Type B pancreatic cell (in vitro differentiated cells): ENCODE measurements at regions not wholly inside any gene's neighbourhood (a gene's known extent, or its start where the extent isn't known, plus 50 kb on each side); places are given as distances from the start of the nearest gene placed in this dataset.

ENCODE experiments used
- DNase-seq: peaks from one replicate; pipeline ENCODE4 v3.0.0; 2021; ENCODE audit warnings: mixed read lengths; ENCODE audit not compliant: unreplicated experiment; ENCODE audit errors: extremely low spot score
- H3K27ac Mint-ChIP-seq: 2 replicates; pipeline ENCODE4 v1.8.0; 2021; ENCODE audit warnings: mild to moderate bottlenecking, mixed read lengths
- H3K27me3 Mint-ChIP-seq: 2 replicates; pipeline ENCODE4 v1.8.0; 2021; ENCODE audit warnings: mixed read lengths
- H3K36me3 Mint-ChIP-seq: 2 replicates; pipeline ENCODE4 v1.8.0; 2021; ENCODE audit warnings: mixed read lengths
- H3K4me1 Mint-ChIP-seq: one replicate; pipeline ENCODE4 v1.8.0; 2021; ENCODE audit warnings: mixed read lengths; ENCODE audit not compliant: unreplicated experiment
- H3K4me3 Mint-ChIP-seq: 2 replicates; pipeline ENCODE4 v1.8.0; 2021; ENCODE audit warnings: mild to moderate bottlenecking, mixed read lengths
- H3K9me3 Mint-ChIP-seq: 2 replicates; pipeline ENCODE4 v1.8.0; 2021; ENCODE audit warnings: mixed read lengths
- TF ChIP-seq, protein P1 (sequence below): fragments of 200-600 bp; sonication (generic); conservative IDR thresholded peaks from 2 replicates; pipeline ENCODE4 v1.5.0; 2021; ENCODE audit warnings: antibody characterized with exemption, mild to moderate bottlenecking

DNA sequence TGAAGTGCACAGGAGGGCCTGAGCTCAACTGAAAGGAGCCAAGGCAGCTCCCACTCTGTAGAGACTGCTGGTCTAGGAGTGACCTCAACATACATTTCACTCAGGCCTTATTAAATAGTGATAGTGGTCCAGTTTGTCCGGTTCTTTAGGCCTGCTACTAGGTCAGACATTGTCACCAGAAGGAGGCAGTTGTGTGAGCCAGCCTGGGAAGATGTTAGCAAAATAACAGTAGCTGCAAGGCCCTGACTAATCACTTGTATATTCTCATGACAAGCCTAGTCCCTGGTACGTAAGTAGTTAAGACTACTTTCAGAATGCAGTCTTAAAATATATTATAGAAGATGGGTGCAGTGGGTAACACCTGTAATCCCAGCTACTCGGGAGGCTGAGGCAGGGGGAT, 264.0 kb upstream of the CAMK1G start:
- H3K9me3 Mint-ChIP-seq: peaks cover 5% of the 10 kb centered on the region
- H3K4me1 Mint-ChIP-seq: peaks cover 5% of the 10 kb centered on the region
- H3K36me3 Mint-ChIP-seq: peaks cover 4% of the 10 kb centered on the region
- TF ChIP-seq, protein P1, sequence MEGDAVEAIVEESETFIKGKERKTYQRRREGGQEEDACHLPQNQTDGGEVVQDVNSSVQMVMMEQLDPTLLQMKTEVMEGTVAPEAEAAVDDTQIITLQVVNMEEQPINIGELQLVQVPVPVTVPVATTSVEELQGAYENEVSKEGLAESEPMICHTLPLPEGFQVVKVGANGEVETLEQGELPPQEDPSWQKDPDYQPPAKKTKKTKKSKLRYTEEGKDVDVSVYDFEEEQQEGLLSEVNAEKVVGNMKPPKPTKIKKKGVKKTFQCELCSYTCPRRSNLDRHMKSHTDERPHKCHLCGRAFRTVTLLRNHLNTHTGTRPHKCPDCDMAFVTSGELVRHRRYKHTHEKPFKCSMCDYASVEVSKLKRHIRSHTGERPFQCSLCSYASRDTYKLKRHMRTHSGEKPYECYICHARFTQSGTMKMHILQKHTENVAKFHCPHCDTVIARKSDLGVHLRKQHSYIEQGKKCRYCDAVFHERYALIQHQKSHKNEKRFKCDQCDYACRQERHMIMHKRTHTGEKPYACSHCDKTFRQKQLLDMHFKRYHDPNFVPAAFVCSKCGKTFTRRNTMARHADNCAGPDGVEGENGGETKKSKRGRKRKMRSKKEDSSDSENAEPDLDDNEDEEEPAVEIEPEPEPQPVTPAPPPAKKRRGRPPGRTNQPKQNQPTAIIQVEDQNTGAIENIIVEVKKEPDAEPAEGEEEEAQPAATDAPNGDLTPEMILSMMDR: no peak
- H3K27me3 Mint-ChIP-seq: no peaks in the 10 kb centered on the region
- no peak for DNase-seq
- H3K27ac Mint-ChIP-seq: no peak overlapping the region
- H3K4me3 Mint-ChIP-seq: no peak overlapping the region

- no peaks in the 10 kb centered on the region for H3K27me3 Mint-ChIP-seq
- H3K4me3 Mint-ChIP-seq: no peak overlapping the region
- peaks cover 4% of the 10 kb centered on the region for H3K36me3 Mint-ChIP-seq
- H3K27ac Mint-ChIP-seq: no peak overlapping the region
- TF ChIP-seq, protein P1: no peak
- peaks cover 19% of the 10 kb centered on the region for H3K4me1 Mint-ChIP-seq
- H3K9me3 Mint-ChIP-seq: peaks cover 10% of the 10 kb centered on the region
- no peak for DNase-seq
These were observed 259.8 kb upstream of the CAMK1G start for GRCh38 chr1:209323743-209324142.

DNA sequence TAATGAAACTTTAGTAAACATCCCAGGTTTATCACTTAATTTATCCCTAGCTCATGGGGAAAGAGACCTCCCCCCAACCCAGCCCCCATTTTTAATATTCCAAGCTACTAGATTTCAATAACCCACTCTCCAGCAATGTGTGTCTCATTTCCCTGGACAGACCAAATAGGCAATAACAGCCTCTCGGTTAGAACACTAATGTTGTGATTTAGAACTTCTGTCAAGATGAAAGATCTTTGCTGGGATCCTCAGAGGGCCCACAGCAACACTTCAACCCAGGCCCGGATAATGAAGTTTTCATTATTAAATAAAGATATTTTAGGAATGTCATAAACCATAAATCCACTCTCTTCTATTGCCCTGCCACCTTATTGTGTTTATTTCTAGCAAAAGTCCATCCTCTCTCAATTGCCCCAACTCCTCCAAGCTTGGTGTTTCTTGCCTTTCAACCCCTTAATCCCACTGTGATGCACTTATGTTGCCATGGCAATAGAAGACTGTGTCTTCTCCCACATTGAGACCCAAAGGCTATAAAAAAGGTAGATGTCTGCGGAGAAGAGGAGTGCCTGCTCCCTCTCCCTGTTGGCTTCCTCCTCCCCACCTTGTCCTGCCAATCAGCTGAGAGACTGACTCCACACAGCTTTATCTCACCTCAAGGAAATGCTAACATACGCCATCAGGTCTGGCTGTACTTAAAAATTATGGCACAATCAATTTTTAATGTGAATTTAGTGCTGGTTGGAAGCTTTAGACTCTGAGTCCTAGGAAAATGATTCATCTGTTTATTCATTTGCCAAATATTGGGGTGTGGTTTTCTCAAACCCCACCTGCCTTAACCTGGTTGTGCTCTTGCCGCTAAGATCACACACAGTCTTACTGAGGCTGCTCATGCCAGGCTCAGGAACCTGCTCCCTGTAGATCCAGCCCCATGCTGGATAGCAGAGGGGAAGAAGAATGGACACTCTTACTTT, 258.3 kb upstream of the CAMK1G start:
- Mint-ChIP-seq H3K27ac (no peak overlapping the region), H3K27me3 (no peaks in the 10 kb centered on the region), H3K4me1 (peaks cover 19% of the 10 kb centered on the region)

GRCh38 chr1:209326076-209326475, 257.4 kb upstream of the CAMK1G start:
- TF ChIP-seq, protein P1: no peak
- DNase-seq: no peak
- H3K4me1 Mint-ChIP-seq: peaks cover 19% of the 10 kb centered on the region
- peaks cover 4% of the 10 kb centered on the region for H3K36me3 Mint-ChIP-seq
- H3K4me3 Mint-ChIP-seq: no peak overlapping the region
- H3K9me3 Mint-ChIP-seq: peaks cover 10% of the 10 kb centered on the region
- H3K27me3 Mint-ChIP-seq: no peaks in the 10 kb centered on the region
- H3K27ac Mint-ChIP-seq: no peak overlapping the region

More for the DNA sequence above, 258.3 kb upstream of the CAMK1G start:
- no peak for DNase-seq
- TF ChIP-seq, protein P1: no peak
- Mint-ChIP-seq H3K9me3 (peaks cover 10% of the 10 kb centered on the region), H3K36me3 (peaks cover 4% of the 10 kb centered on the region), H3K4me3 (no peak overlapping the region)

DNA sequence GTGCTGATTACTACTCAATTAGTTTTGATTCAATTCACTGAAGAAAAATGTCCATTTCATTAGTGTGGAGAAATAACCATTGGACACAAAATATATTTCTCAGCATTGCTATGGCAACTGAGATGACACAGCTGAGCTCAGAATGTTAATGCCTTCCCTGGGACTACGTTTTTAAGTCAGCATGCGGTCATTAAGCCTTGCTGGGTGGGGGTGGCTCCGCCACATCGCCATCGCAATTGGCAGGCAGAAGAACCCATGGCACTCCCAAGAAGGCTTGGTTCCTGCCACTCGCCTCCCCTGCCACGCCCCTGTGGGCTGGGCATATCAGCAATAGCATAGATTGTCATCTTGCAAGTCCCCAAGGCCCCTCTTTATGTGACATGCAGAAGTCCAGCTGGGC, 256.7 kb upstream of the CAMK1G start:
- Mint-ChIP-seq H3K27me3 (no peaks in the 10 kb centered on the region), H3K36me3 (peaks cover 1% of the 10 kb centered on the region), H3K4me3 (no peak overlapping the region), H3K9me3 (peaks cover 6% of the 10 kb centered on the region), H3K27ac (no peak overlapping the region), H3K4me1 (peaks cover 19% of the 10 kb centered on the region)
- DNase-seq: no peak
- TF ChIP-seq, protein P1: no peak
